PC-9 (cell line): ENCODE measurements at regions not wholly inside any gene's neighbourhood (a gene's known extent, or its start where the extent isn't known, plus 50 kb on each side); places are given as distances from the start of the nearest gene placed in this dataset.

Experiments
- BruUV-seq: library from RNA; stranded (reverse); fragments of 400-500 nt; replicated peaks from 2 replicates; lab custom pipeline; 2021; lab: Mats Ljungman, UMichigan
- CTCF ChIA-PET: fragments of 300-600 bp; sonication (Branson Sonifier 250); formaldehyde crosslinking; loops from one replicate; lab custom pipeline; 2022; ENCODE audit warnings: antibody characterized with exemption; lab: Charles Lee
- POLR2A ChIA-PET: fragments of 300-600 bp; sonication (Branson Sonifier 250); formaldehyde crosslinking; loops from one replicate; lab custom pipeline; 2022; ENCODE audit warnings: antibody characterized with exemption; ENCODE audit not compliant: unreplicated experiment; lab: Charles Lee
- DNase-seq, 2 experiments: peaks; one replicate each; pipeline versions ENCODE4 v3.0.0 to v3.0.0-alpha.2; 2015 to 2022; ENCODE audit warnings: mixed read lengths in 1 of 2
- H2AFZ ChIP-seq: fragments of 200-600 bp; sonication (generic); 2 replicates; pipeline ENCODE4 v1.8.1; 2017; ENCODE audit warnings: antibody characterized with exemption
- H3F3A ChIP-seq: fragments of 200-600 bp; sonication (generic); 2 replicates; pipeline ENCODE4 v1.8.1; 2017; ENCODE audit warnings: antibody characterized with exemption, mild to moderate bottlenecking, low read depth; ENCODE audit not compliant: insufficient read depth
- H3K27ac ChIP-seq: fragments of 200-600 bp; sonication (generic); 2 replicates; pipeline ENCODE4 v1.6.1; 2016; ENCODE audit warnings: mixed run types
- H3K27me3 ChIP-seq: fragments of 200-600 bp; sonication (generic); 2 replicates; pipeline ENCODE4 v1.6.1; 2016; ENCODE audit warnings: low read depth, mixed run types; ENCODE audit not compliant: insufficient read depth
- H3K36me3 ChIP-seq: fragments of 200-600 bp; sonication (generic); 2 replicates; pipeline ENCODE4 v1.6.1; 2016; ENCODE audit warnings: low read depth, mixed run types
- H3K4me1 ChIP-seq: fragments of 200-600 bp; sonication (generic); replicated peaks from 2 replicates; pipeline ENCODE4 v1.6.1; 2016; ENCODE audit warnings: mixed run types; ENCODE audit not compliant: insufficient read depth
- H3K4me2 ChIP-seq: fragments of 200-600 bp; sonication (generic); 2 replicates; pipeline ENCODE4 v1.6.1; 2017; ENCODE audit warnings: mixed run types
- H3K4me3 ChIP-seq: fragments of 200-600 bp; sonication (generic); 2 replicates; pipeline ENCODE4 v1.6.1; 2016; ENCODE audit warnings: mixed run types
- H3K79me2 ChIP-seq: fragments of 200-600 bp; sonication (generic); 2 replicates; pipeline ENCODE4 v1.6.1; 2017; ENCODE audit warnings: low read depth, mixed run types
- H3K9me2 ChIP-seq: fragments of 200-600 bp; sonication (generic); 2 replicates; pipeline ENCODE4 v1.8.1; 2017; ENCODE audit warnings: mild to moderate bottlenecking; ENCODE audit not compliant: insufficient read depth
- H3K9me3 ChIP-seq: fragments of 200-600 bp; sonication (generic); 2 replicates; pipeline ENCODE4 v1.8.1; 2016; ENCODE audit warnings: low read depth; ENCODE audit not compliant: insufficient read depth
- H4K20me1 ChIP-seq: fragments of 200-600 bp; sonication (generic); 2 replicates; pipeline ENCODE4 v1.8.1; 2017; ENCODE audit not compliant: insufficient read depth
- EZH2 ChIP-seq: fragments of 200-600 bp; sonication (generic); IDR thresholded peaks from 2 replicates; pipeline ENCODE4 v1.8.0; 2017; ENCODE audit warnings: antibody characterized with exemption, low read depth
- intact Hi-C: fragments of 100-400 bp; cut with micrococcal nuclease; formaldehyde crosslinking; loops from one replicate; pipeline ENCODE4 v1.10.0; 2022; ENCODE audit not compliant: unreplicated experiment
- TF ChIP-seq, protein P1 (sequence below): fragments of 200-600 bp; sonication (generic); conservative IDR thresholded peaks from 2 replicates; pipeline ENCODE4 v1.6.1; 2017; ENCODE audit warnings: mixed run types, antibody characterized with exemption, mild to moderate bottlenecking, moderate library complexity

GRCh38 chr11:36751335-36751781 lies 153.3 kb upstream of the RAG2 start:
- no TSS peak for BruUV-seq
- no peak for DNase-seq
- Histone ChIP-seq H2AFZ (no peak overlapping the region), H3K79me2 (no peaks in the 10 kb centered on the region), H3K4me1 (no peaks in the 10 kb centered on the region), H3K4me3 (no peak overlapping the region), H3K27ac (no peak overlapping the region), H3K27me3 (peaks cover 30% of the 10 kb centered on the region), H3K4me2 (no peak overlapping the region), H4K20me1 (no peaks in the 10 kb centered on the region), H3K9me3 (no peaks in the 10 kb centered on the region), H3F3A (no peaks in the 10 kb centered on the region), H3K9me2 (no peaks in the 10 kb centered on the region), H3K36me3 (no peaks in the 10 kb centered on the region)
- POLR2A ChIA-PET = interaction anchor here (0.7 kb wide), 1 partner anchor 180 kb away, joined by 3 read pairs; no protein-coding TSS in a partner anchor
- TF ChIP-seq, protein P1, sequence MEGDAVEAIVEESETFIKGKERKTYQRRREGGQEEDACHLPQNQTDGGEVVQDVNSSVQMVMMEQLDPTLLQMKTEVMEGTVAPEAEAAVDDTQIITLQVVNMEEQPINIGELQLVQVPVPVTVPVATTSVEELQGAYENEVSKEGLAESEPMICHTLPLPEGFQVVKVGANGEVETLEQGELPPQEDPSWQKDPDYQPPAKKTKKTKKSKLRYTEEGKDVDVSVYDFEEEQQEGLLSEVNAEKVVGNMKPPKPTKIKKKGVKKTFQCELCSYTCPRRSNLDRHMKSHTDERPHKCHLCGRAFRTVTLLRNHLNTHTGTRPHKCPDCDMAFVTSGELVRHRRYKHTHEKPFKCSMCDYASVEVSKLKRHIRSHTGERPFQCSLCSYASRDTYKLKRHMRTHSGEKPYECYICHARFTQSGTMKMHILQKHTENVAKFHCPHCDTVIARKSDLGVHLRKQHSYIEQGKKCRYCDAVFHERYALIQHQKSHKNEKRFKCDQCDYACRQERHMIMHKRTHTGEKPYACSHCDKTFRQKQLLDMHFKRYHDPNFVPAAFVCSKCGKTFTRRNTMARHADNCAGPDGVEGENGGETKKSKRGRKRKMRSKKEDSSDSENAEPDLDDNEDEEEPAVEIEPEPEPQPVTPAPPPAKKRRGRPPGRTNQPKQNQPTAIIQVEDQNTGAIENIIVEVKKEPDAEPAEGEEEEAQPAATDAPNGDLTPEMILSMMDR = no peak
- TF ChIP-seq EZH2 = no peak
- CTCF ChIA-PET = interaction anchor here (0.8 kb wide), 1 partner anchor 188 kb away, joined by 3 read pairs; no protein-coding TSS in a partner anchor
- intact Hi-C loops = no loop called here

DNA sequence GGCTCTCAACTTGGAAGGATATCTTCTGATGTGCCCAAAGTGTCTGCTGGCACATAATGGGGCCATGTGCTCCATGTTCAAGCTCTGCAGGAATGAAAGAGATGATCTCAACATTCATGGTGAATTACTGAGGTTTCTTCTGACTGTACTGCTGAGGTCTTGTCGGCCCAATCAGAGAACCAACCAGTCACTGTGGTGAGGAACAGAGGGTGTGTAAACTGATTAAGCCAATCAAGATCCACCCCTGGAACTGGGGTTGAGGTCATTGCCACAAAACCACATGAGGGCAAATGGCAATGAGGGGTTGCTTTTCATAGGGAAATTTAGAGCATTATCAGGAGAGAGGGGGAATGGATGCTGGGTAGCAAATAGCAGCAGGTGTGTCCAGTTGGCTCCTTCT lies 152.3 kb upstream of the RAG2 start:
- Histone ChIP-seq H4K20me1 (no peaks in the 10 kb centered on the region), H3K27me3 (peaks cover 30% of the 10 kb centered on the region), H3K9me2 (no peaks in the 10 kb centered on the region), H3K27ac (no peak overlapping the region), H3F3A (no peaks in the 10 kb centered on the region), H2AFZ (no peak overlapping the region), H3K4me3 (no peak overlapping the region), H3K9me3 (no peaks in the 10 kb centered on the region), H3K4me2 (no peak overlapping the region), H3K4me1 (no peaks in the 10 kb centered on the region), H3K79me2 (no peaks in the 10 kb centered on the region), H3K36me3 (no peaks in the 10 kb centered on the region)
- no peak for DNase-seq
- intact Hi-C loops = no loop called here
- BruUV-seq = no TSS peak
- ChIA-PET CTCF (no interaction called here), POLR2A (no interaction called here)
- TF ChIP-seq, protein P1 = no peak
- TF ChIP-seq EZH2 = no peak

- no peak overlapping the region for H3K4me2 ChIP-seq
- no peaks in the 10 kb centered on the region for H3K9me2 ChIP-seq
- no peak overlapping the region for H3K4me3 ChIP-seq
- BruUV-seq = no TSS peak
- no peak overlapping the region for H3K27ac ChIP-seq
- H3K79me2 ChIP-seq = no peaks in the 10 kb centered on the region
- POLR2A ChIA-PET = no interaction called here
- no peak for DNase-seq
- H3K9me3 ChIP-seq = no peaks in the 10 kb centered on the region
- H4K20me1 ChIP-seq = no peaks in the 10 kb centered on the region
- CTCF ChIA-PET = no interaction called here
- H3K36me3 ChIP-seq = no peaks in the 10 kb centered on the region
- no peaks in the 10 kb centered on the region for H3F3A ChIP-seq
- intact Hi-C loops = loop anchor here (5.0 kb wide), 1 partner anchor 457 kb away; no protein-coding TSS in a partner anchor
- TF ChIP-seq, protein P1 = no peak
- TF ChIP-seq EZH2 = no peak
- no peaks in the 10 kb centered on the region for H3K4me1 ChIP-seq
- H2AFZ ChIP-seq = no peak overlapping the region
- peaks cover 27% of the 10 kb centered on the region for H3K27me3 ChIP-seq
Measured at GRCh38 chr11:36748836-36749235, 150.8 kb upstream of the RAG2 start.
